ENCODE measurements at regions not wholly inside any gene's neighbourhood (a gene's known extent, or its start where the extent isn't known, plus 50 kb on each side); places are given as distances from the start of the nearest gene placed in this dataset.

DNA sequence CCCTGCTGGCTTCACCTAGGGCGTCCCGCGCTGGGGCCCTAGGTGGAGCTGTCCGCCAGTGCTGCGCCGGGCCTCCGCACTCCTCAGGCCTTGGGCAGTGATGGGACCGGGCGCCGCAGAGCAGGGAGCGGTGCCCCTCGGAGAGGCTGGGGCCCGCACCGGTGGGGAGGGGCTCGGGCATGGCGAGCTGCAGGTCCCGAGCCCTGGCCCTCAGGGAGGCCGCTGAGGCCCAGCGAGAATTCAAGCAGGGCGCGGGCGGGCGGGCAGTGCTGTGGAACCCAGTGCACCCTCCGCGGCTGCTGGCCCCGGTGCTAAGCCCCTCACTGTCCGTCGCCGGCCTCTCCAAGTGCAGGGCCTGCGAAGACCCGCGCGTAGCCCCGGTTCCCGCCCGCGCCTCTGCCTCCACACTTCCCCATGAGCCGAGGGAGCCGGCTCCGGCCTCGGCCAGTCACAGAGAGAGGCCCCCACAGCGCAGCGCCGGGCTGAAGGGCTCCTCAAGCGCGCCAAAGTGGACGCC, 565.1 kb upstream of the NDST4 start:
- TF ChIP-seq, protein P1, sequence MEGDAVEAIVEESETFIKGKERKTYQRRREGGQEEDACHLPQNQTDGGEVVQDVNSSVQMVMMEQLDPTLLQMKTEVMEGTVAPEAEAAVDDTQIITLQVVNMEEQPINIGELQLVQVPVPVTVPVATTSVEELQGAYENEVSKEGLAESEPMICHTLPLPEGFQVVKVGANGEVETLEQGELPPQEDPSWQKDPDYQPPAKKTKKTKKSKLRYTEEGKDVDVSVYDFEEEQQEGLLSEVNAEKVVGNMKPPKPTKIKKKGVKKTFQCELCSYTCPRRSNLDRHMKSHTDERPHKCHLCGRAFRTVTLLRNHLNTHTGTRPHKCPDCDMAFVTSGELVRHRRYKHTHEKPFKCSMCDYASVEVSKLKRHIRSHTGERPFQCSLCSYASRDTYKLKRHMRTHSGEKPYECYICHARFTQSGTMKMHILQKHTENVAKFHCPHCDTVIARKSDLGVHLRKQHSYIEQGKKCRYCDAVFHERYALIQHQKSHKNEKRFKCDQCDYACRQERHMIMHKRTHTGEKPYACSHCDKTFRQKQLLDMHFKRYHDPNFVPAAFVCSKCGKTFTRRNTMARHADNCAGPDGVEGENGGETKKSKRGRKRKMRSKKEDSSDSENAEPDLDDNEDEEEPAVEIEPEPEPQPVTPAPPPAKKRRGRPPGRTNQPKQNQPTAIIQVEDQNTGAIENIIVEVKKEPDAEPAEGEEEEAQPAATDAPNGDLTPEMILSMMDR (IDR thresholded peaks at IDR 0.05), result no peak
- no peak for TF ChIP-seq POLR2A (IDR thresholded peaks at IDR 0.05)

All from heart left ventricle (tissue), 13 donors.